ENCODE measurements at regions not wholly inside any gene's neighbourhood (a gene's known extent, or its start where the extent isn't known, plus 50 kb on each side); places are given as distances from the start of the nearest gene placed in this dataset.
A peak's percentile ranks its signal among the peaks of the same experiment; 100 is the strongest.

DNA sequence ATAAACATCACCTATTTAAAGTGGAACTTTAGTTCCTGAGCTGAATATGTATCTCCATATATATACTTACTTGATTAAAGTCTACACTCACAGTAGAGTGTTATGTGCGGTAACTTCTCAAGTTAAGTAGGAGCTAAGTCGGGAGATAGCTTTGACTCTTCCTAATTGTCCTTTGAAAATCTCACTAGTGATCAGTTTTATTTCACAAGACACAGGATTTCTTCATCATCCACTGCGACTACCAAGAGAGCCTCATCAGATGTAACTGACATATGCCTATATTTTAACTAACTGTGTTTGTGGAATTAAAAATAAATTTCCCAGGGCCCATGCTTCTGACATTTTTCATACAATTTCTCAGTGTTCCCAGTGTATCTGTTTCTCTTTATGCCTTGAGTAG lies 1664.0 kb downstream of the EFNB2 start:
- DNase-seq: no peak
- H3K9me3 ChIP-seq (ENCODE audit: insufficient read depth, low read length, severe bottlenecking): peaks cover 12% of the 10 kb centered on the region
- no peak for ATAC-seq (ENCODE audit: insufficient read depth, low read depth)
- no peaks in the 10 kb centered on the region for H3K36me3 ChIP-seq (ENCODE audit: insufficient read depth, low read length)
- no peak overlapping the region for H3K4me3 ChIP-seq (ENCODE audit: low read depth in 1 of 2, low read length in 2 of 2)
- H3K4me2 ChIP-seq (ENCODE audit: insufficient read depth, low read length): no peak overlapping the region
- no peak overlapping the region for H3K27ac ChIP-seq (ENCODE audit: low read length)
- no peaks in the 10 kb centered on the region for H4K20me1 ChIP-seq (ENCODE audit: insufficient read depth, low read length)
- TF ChIP-seq EZH2 (IDR thresholded peaks at IDR 0.05; ENCODE audit: borderline replicate concordance, low read depth, low read length, severe bottlenecking): no peak
- TF ChIP-seq, protein P1, sequence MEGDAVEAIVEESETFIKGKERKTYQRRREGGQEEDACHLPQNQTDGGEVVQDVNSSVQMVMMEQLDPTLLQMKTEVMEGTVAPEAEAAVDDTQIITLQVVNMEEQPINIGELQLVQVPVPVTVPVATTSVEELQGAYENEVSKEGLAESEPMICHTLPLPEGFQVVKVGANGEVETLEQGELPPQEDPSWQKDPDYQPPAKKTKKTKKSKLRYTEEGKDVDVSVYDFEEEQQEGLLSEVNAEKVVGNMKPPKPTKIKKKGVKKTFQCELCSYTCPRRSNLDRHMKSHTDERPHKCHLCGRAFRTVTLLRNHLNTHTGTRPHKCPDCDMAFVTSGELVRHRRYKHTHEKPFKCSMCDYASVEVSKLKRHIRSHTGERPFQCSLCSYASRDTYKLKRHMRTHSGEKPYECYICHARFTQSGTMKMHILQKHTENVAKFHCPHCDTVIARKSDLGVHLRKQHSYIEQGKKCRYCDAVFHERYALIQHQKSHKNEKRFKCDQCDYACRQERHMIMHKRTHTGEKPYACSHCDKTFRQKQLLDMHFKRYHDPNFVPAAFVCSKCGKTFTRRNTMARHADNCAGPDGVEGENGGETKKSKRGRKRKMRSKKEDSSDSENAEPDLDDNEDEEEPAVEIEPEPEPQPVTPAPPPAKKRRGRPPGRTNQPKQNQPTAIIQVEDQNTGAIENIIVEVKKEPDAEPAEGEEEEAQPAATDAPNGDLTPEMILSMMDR (IDR thresholded peaks at IDR 0.05; ENCODE audit: borderline replicate concordance, extremely low read depth, low read length, poor library complexity, severe bottlenecking): no peak
- no peak overlapping the region for H2AFZ ChIP-seq (ENCODE audit: low read depth, low read length)
- H3K27me3 ChIP-seq (ENCODE audit: insufficient read depth, low read length, poor library complexity): no peaks in the 10 kb centered on the region
- no peak overlapping the region for H3K9ac ChIP-seq (ENCODE audit: low read depth, low read length)
- H3K4me1 ChIP-seq (ENCODE audit: insufficient read depth, low read length): peaks cover 77% of the 10 kb centered on the region
- H3K79me2 ChIP-seq (ENCODE audit: insufficient read depth, low read length): no peaks in the 10 kb centered on the region

DNA sequence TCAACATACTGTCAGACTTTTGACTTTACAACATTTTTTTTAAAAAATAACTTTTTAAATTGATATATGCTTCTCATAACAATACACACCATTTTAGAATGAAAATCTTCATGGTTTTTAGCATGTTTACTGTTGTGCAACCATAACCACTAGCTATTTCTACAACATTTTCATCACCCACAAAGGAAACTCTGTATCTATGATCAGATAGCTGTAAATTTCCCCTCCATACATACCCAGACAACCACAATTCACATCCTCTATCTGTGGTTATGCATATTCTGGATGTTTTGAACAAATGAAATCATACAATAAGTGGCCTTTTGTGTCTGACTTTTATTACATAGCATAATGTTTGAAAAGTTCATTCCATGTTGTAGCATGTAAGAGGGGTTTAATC lies 1666.0 kb downstream of the EFNB2 start:
- peak overlapping the region; percentile 51; the same call in 1 of the 2 replicates for H3K27ac ChIP-seq (ENCODE audit: low read length)
- ATAC-seq (ENCODE audit: insufficient read depth, low read depth) (peak; percentile 95), DNase-seq (no peak)
- TF ChIP-seq, protein P1 (IDR thresholded peaks at IDR 0.05; ENCODE audit: borderline replicate concordance, extremely low read depth, low read length, poor library complexity, severe bottlenecking): no peak
- TF ChIP-seq EZH2 (IDR thresholded peaks at IDR 0.05; ENCODE audit: borderline replicate concordance, low read depth, low read length, severe bottlenecking): no peak
- no peaks in the 10 kb centered on the region for H3K36me3 ChIP-seq (ENCODE audit: insufficient read depth, low read length)
- peaks cover 12% of the 10 kb centered on the region for H3K9me3 ChIP-seq (ENCODE audit: insufficient read depth, low read length, severe bottlenecking)
- H3K27me3 ChIP-seq (ENCODE audit: insufficient read depth, low read length, poor library complexity): no peaks in the 10 kb centered on the region
- H3K4me1 ChIP-seq (ENCODE audit: insufficient read depth, low read length): peaks cover 60% of the 10 kb centered on the region
- H3K4me3 ChIP-seq (ENCODE audit: low read depth in 1 of 2, low read length in 2 of 2): no peak overlapping the region
- H3K79me2 ChIP-seq (ENCODE audit: insufficient read depth, low read length): no peaks in the 10 kb centered on the region
- H3K9ac ChIP-seq (ENCODE audit: low read depth, low read length): no peak overlapping the region
- no peaks in the 10 kb centered on the region for H4K20me1 ChIP-seq (ENCODE audit: insufficient read depth, low read length)
- no peak overlapping the region for H2AFZ ChIP-seq (ENCODE audit: low read depth, low read length)
- H3K4me2 ChIP-seq (ENCODE audit: insufficient read depth, low read length): no peak overlapping the region

DNA sequence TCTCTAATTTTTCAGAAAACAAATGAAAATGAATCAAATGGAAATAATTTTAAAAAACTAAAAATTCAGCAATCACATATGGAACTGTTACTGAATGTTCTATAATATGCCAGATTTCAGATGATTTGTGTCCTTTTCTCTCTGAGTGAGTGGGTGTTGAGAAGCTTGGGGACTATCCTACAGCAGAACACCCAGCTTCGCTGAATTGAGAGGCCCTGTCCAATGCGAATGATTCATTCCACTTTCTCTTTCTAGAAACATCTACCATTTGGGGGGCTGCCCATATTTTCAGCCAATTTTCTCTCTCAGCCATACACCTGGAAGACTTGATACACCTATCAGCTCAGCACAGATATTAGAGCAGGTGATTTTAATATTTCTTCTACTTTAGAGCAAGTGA lies 1666.7 kb downstream of the EFNB2 start:
- H2AFZ ChIP-seq (ENCODE audit: low read depth, low read length): no peak overlapping the region
- ATAC-seq (ENCODE audit: insufficient read depth, low read depth): no peak
- no peak for DNase-seq
- TF ChIP-seq EZH2 (IDR thresholded peaks at IDR 0.05; ENCODE audit: borderline replicate concordance, low read depth, low read length, severe bottlenecking): no peak
- TF ChIP-seq, protein P1 (IDR thresholded peaks at IDR 0.05; ENCODE audit: borderline replicate concordance, extremely low read depth, low read length, poor library complexity, severe bottlenecking): no peak
- no peaks in the 10 kb centered on the region for H3K79me2 ChIP-seq (ENCODE audit: insufficient read depth, low read length)
- no peaks in the 10 kb centered on the region for H3K36me3 ChIP-seq (ENCODE audit: insufficient read depth, low read length)
- H3K9ac ChIP-seq (ENCODE audit: low read depth, low read length): no peak overlapping the region; the same call in 1 of the 2 replicates
- peak overlapping the region; percentile 51 for H3K27ac ChIP-seq (ENCODE audit: low read length)
- H3K4me2 ChIP-seq (ENCODE audit: insufficient read depth, low read length): no peak overlapping the region
- no peaks in the 10 kb centered on the region for H4K20me1 ChIP-seq (ENCODE audit: insufficient read depth, low read length)
- no peak overlapping the region for H3K4me3 ChIP-seq (ENCODE audit: low read depth in 1 of 2, low read length in 2 of 2)
- H3K27me3 ChIP-seq (ENCODE audit: insufficient read depth, low read length, poor library complexity): no peaks in the 10 kb centered on the region
- peaks cover 53% of the 10 kb centered on the region for H3K4me1 ChIP-seq (ENCODE audit: insufficient read depth, low read length)
- H3K9me3 ChIP-seq (ENCODE audit: insufficient read depth, low read length, severe bottlenecking): peaks cover 12% of the 10 kb centered on the region

DNA sequence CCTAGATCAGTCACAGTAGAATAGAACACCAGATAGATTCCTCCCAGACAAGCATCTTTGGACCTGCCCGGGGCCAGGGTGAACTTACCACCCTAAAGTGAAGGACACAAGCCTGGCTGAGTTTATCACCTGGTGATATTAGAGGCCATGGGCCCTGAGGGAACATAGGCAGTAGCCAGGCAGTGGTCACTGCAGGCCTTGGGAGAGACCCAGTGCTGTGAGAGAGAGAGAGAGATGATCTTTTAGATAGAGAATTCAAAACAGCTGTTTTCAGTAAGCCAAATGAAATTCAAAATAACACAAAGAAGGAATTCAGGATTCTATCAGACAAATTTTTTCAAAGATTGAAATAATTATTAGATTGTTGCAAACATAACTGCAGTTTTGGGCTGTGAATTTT lies 1679.9 kb downstream of the EFNB2 start:
- ATAC-seq (ENCODE audit: insufficient read depth, low read depth) (no peak), DNase-seq (no peak)
- TF ChIP-seq, protein P1 (IDR thresholded peaks at IDR 0.05; ENCODE audit: borderline replicate concordance, extremely low read depth, low read length, poor library complexity, severe bottlenecking): no peak
- TF ChIP-seq EZH2 (IDR thresholded peaks at IDR 0.05; ENCODE audit: borderline replicate concordance, low read depth, low read length, severe bottlenecking): no peak
- peaks cover 2% of the 10 kb centered on the region for H3K9me3 ChIP-seq (ENCODE audit: insufficient read depth, low read length, severe bottlenecking)
- no peaks in the 10 kb centered on the region for H3K36me3 ChIP-seq (ENCODE audit: insufficient read depth, low read length)
- H3K79me2 ChIP-seq (ENCODE audit: insufficient read depth, low read length): no peaks in the 10 kb centered on the region
- no peak overlapping the region for H2AFZ ChIP-seq (ENCODE audit: low read depth, low read length)
- no peak overlapping the region for H3K9ac ChIP-seq (ENCODE audit: low read depth, low read length)
- no peak overlapping the region for H3K4me3 ChIP-seq (ENCODE audit: low read depth in 1 of 2, low read length in 2 of 2)
- no peaks in the 10 kb centered on the region for H3K4me1 ChIP-seq (ENCODE audit: insufficient read depth, low read length)
- no peaks in the 10 kb centered on the region for H4K20me1 ChIP-seq (ENCODE audit: insufficient read depth, low read length)
- no peak overlapping the region for H3K4me2 ChIP-seq (ENCODE audit: insufficient read depth, low read length)
- no peak overlapping the region for H3K27ac ChIP-seq (ENCODE audit: low read length)
- H3K27me3 ChIP-seq (ENCODE audit: insufficient read depth, low read length, poor library complexity): no peaks in the 10 kb centered on the region
